ENCODE measurements at regions not wholly inside any gene's neighbourhood (a gene's known extent, or its start where the extent isn't known, plus 50 kb on each side); places are given as distances from the start of the nearest gene placed in this dataset.

DNA sequence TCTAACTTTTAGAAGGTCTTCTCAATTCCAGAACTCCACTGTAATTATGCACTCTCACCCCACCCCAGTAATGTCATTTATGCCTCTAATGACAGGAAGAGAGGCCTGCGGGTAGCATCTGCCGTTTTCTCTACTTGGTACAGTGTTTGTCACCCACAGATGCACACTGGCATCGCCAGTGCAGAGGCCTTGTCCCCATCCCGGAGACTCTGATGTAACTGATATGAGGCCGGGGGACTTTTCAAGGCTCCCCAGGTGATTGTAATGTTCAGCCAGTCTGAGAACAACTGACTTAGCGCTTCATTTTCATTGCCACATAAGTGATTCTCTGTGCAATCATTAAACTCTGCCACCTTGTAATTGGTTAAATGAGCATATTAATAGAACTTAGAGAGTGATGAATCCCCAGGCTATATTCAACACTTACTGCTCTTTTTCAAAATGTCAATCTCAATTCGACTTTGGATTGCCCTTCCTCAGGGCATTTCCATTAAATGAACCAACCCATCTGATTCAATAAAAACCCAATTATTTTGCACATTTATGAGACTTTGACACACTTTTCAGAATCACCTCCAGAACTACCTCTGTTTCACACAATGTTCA is 113.2 kb downstream of the HERPUD2 start:
- Histone ChIP-seq H3K4me3 (ENCODE audit: low read depth in 1 of 3, low read length in 3 of 3) (no peak overlapping the region), H3K36me3 (ENCODE audit: control insufficient read depth in 3 of 3, insufficient read depth in 2 of 3, low read depth in 1 of 3, low read length in 3 of 3) (no peaks in the 10 kb centered on the region), H3K9me3 (ENCODE audit: control insufficient read depth in 2 of 2, insufficient read depth in 1 of 2, low read depth in 1 of 2, low read length in 1 of 2) (peaks cover 0 to 3% of the 10 kb centered on the region in 2 donors), H3K4me1 (ENCODE audit: control insufficient read depth in 3 of 3, insufficient read depth in 2 of 3, low read depth in 1 of 3, low read length in 2 of 3) (no peaks in the 10 kb centered on the region), H3K27ac (ENCODE audit: low read depth in 1 of 3, low read length in 2 of 3) (no peak overlapping the region), H3K27me3 (ENCODE audit: control insufficient read depth in 3 of 3, insufficient read depth in 3 of 3, low read length in 3 of 3) (no peaks in the 10 kb centered on the region)
- no peak for FAIRE-seq
- DNase-seq = no peak
- 80 to 85% (median 82%) methylated on average over 7 of the region's 7 CpGs for WGBS, 3 donors

GRCh38 chr7:35576031-35576573 is 118.8 kb downstream of the HERPUD2 start:
- no peaks in the 10 kb centered on the region for H3K4me1 ChIP-seq (ENCODE audit: control insufficient read depth in 3 of 3, insufficient read depth in 2 of 3, low read depth in 1 of 3, low read length in 2 of 3)
- DNase-seq = no peak
- WGBS, 3 donors = 61 to 74% (median 67%) methylated on average over 5 of the region's 5 CpGs
- no peak overlapping the region for H3K27ac ChIP-seq (ENCODE audit: low read depth in 1 of 3, low read length in 2 of 3)
- H3K36me3 ChIP-seq (ENCODE audit: control insufficient read depth in 3 of 3, insufficient read depth in 2 of 3, low read depth in 1 of 3, low read length in 3 of 3) = no peaks in the 10 kb centered on the region
- H3K9me3 ChIP-seq (ENCODE audit: control insufficient read depth in 2 of 2, insufficient read depth in 1 of 2, low read depth in 1 of 2, low read length in 1 of 2) = peaks cover 0 to 3% of the 10 kb centered on the region in 2 donors
- no peak for FAIRE-seq
- no peak overlapping the region for H3K4me3 ChIP-seq (ENCODE audit: low read depth in 1 of 3, low read length in 3 of 3)
- H3K27me3 ChIP-seq (ENCODE audit: control insufficient read depth in 3 of 3, insufficient read depth in 3 of 3, low read length in 3 of 3) = peaks cover 0 to 2% (median 0%) of the 10 kb centered on the region in 3 donors

DNA sequence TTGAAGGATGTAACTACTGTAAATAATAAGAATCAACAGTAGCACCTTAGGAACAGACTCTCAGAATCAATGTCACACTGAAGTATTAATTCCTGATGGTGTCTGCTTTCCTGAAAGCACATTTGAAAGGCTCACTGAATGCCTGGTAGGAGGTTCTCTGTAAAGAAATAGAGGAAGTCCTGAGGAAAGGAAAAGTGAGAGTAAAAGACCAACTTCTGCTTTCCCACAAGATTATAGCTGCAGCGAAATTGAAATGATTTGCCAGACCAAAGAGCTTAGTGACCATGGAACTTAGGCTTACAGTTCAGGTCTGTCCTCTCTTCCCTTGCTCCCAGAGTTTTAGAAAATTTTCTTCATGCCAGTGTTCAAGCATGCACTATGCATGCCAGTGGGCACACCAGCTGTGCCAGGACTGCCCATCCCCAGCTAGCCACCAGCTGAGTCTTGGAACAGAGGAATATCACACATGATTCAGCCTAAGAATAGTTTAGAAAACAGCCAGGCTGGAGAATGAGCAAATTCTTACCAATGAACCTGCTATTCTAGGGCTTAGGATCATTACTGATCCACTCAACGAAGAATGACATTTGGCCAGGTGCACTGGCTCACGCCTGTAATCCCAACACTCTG is 123.2 kb downstream of the HERPUD2 start:
- no peak overlapping the region for H3K27ac ChIP-seq (ENCODE audit: low read depth in 1 of 3, low read length in 2 of 3)
- DNase-seq = no peak
- WGBS, 3 donors = 54 to 74% (median 58%) methylated on average over 3 of the region's 3 CpGs
- no peak overlapping the region for H3K4me3 ChIP-seq (ENCODE audit: low read depth in 1 of 3, low read length in 3 of 3)
- peaks cover 0 to 2% (median 0%) of the 10 kb centered on the region in 3 donors for H3K27me3 ChIP-seq (ENCODE audit: control insufficient read depth in 3 of 3, insufficient read depth in 3 of 3, low read length in 3 of 3)
- no peak for FAIRE-seq
- no peaks in the 10 kb centered on the region for H3K9me3 ChIP-seq (ENCODE audit: control insufficient read depth in 2 of 2, insufficient read depth in 1 of 2, low read depth in 1 of 2, low read length in 1 of 2)
- no peaks in the 10 kb centered on the region for H3K4me1 ChIP-seq (ENCODE audit: control insufficient read depth in 3 of 3, insufficient read depth in 2 of 3, low read depth in 1 of 3, low read length in 2 of 3)
- no peaks in the 10 kb centered on the region for H3K36me3 ChIP-seq (ENCODE audit: control insufficient read depth in 3 of 3, insufficient read depth in 2 of 3, low read depth in 1 of 3, low read length in 3 of 3)

GRCh38 chr7:35570937-35571336 is 124.0 kb downstream of the HERPUD2 start:
- H3K36me3 ChIP-seq (ENCODE audit: control insufficient read depth in 3 of 3, insufficient read depth in 2 of 3, low read depth in 1 of 3, low read length in 3 of 3) = no peaks in the 10 kb centered on the region
- H3K9me3 ChIP-seq (ENCODE audit: control insufficient read depth in 2 of 2, insufficient read depth in 1 of 2, low read depth in 1 of 2, low read length in 1 of 2) = no peaks in the 10 kb centered on the region
- no peak for FAIRE-seq
- no peaks in the 10 kb centered on the region for H3K4me1 ChIP-seq (ENCODE audit: control insufficient read depth in 3 of 3, insufficient read depth in 2 of 3, low read depth in 1 of 3, low read length in 2 of 3)
- DNase-seq = no peak
- H3K27ac ChIP-seq (ENCODE audit: low read depth in 1 of 3, low read length in 2 of 3) = no peak overlapping the region
- peaks cover 0 to 2% (median 0%) of the 10 kb centered on the region in 3 donors for H3K27me3 ChIP-seq (ENCODE audit: control insufficient read depth in 3 of 3, insufficient read depth in 3 of 3, low read length in 3 of 3)
- H3K4me3 ChIP-seq (ENCODE audit: low read depth in 1 of 3, low read length in 3 of 3) = no peak overlapping the region
- 75 to 83% (median 78%) methylated on average over 5 of the region's 5 CpGs for WGBS, 3 donors

DNA sequence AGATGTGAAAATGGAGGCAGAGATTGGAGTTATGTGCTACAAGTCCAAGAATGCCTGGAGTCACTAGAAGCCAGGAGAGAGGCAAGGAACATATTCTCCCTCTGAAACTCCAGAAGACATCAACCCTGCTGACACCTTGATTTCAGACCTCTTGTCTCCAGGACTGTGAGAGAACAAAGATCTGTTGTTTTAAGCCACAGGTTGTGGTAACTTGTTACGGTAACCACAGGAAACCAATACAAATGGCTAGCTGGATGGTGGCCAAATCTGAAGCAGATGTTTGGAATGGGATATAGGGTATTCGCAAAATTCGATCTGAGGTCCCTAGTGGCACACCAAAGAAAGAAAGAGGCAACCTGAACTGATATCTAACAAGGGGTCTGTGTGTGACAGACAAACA is 129.0 kb downstream of the HERPUD2 start:
- WGBS, 3 donors = 39 to 47% (median 41%) methylated on average over 3 of the region's 3 CpGs
- FAIRE-seq (no peak), DNase-seq (no peak)
- Histone ChIP-seq H3K36me3 (ENCODE audit: control insufficient read depth in 3 of 3, insufficient read depth in 2 of 3, low read depth in 1 of 3, low read length in 3 of 3) (no peaks in the 10 kb centered on the region), H3K4me3 (ENCODE audit: low read depth in 1 of 3, low read length in 3 of 3) (no peak overlapping the region), H3K27me3 (ENCODE audit: control insufficient read depth in 3 of 3, insufficient read depth in 3 of 3, low read length in 3 of 3) (no peaks in the 10 kb centered on the region), H3K9me3 (ENCODE audit: control insufficient read depth in 2 of 2, insufficient read depth in 1 of 2, low read depth in 1 of 2, low read length in 1 of 2) (no peaks in the 10 kb centered on the region), H3K4me1 (ENCODE audit: control insufficient read depth in 3 of 3, insufficient read depth in 2 of 3, low read depth in 1 of 3, low read length in 2 of 3) (no peaks in the 10 kb centered on the region), H3K27ac (ENCODE audit: low read depth in 1 of 3, low read length in 2 of 3) (no peak overlapping the region)

- Histone ChIP-seq H3K4me3 (ENCODE audit: low read depth in 1 of 3, low read length in 3 of 3) (no peak overlapping the region), H3K27ac (ENCODE audit: low read depth in 1 of 3, low read length in 2 of 3) (no peak overlapping the region), H3K36me3 (ENCODE audit: control insufficient read depth in 3 of 3, insufficient read depth in 2 of 3, low read depth in 1 of 3, low read length in 3 of 3) (no peaks in the 10 kb centered on the region), H3K9me3 (ENCODE audit: control insufficient read depth in 2 of 2, insufficient read depth in 1 of 2, low read depth in 1 of 2, low read length in 1 of 2) (peaks cover 0 to 3% of the 10 kb centered on the region in 2 donors), H3K4me1 (ENCODE audit: control insufficient read depth in 3 of 3, insufficient read depth in 2 of 3, low read depth in 1 of 3, low read length in 2 of 3) (no peaks in the 10 kb centered on the region), H3K27me3 (ENCODE audit: control insufficient read depth in 3 of 3, insufficient read depth in 3 of 3, low read length in 3 of 3) (no peaks in the 10 kb centered on the region)
- FAIRE-seq = no peak
- no peak for DNase-seq
- WGBS, 3 donors = 78 to 89% (median 86%) methylated on average over 4 of the region's 4 CpGs
These were observed 136.1 kb downstream of the HERPUD2 start for GRCh38 chr7:35558841-35559240.

- peak in 1 of 2 donors; percentile 50 for DNase-seq
- FAIRE-seq = no peak
These were observed 138.1 kb downstream of the HERPUD2 start for GRCh38 chr7:35556515-35557471.

GRCh38 chr7:35555934-35556333 is 139.0 kb downstream of the HERPUD2 start:
- 33 to 59% (median 50%) methylated on average over 4 of the region's 4 CpGs for WGBS, 3 donors
- FAIRE-seq = no peak

More at GRCh38 chr7:35556515-35557471, 138.1 kb downstream of the HERPUD2 start:
- Histone ChIP-seq H3K27ac (ENCODE audit: low read depth in 1 of 3, low read length in 2 of 3) (no peak overlapping the region), H3K4me3 (ENCODE audit: low read depth in 1 of 3, low read length in 3 of 3) (no peak overlapping the region), H3K27me3 (ENCODE audit: control insufficient read depth in 3 of 3, insufficient read depth in 3 of 3, low read length in 3 of 3) (no peaks in the 10 kb centered on the region), H3K9me3 (ENCODE audit: control insufficient read depth in 2 of 2, insufficient read depth in 1 of 2, low read depth in 1 of 2, low read length in 1 of 2) (peaks cover 0 to 3% of the 10 kb centered on the region in 2 donors), H3K36me3 (ENCODE audit: control insufficient read depth in 3 of 3, insufficient read depth in 2 of 3, low read depth in 1 of 3, low read length in 3 of 3) (no peaks in the 10 kb centered on the region), H3K4me1 (ENCODE audit: control insufficient read depth in 3 of 3, insufficient read depth in 2 of 3, low read depth in 1 of 3, low read length in 2 of 3) (no peaks in the 10 kb centered on the region)
- WGBS, 3 donors = 52 to 58% (median 57%) methylated on average over 8 of the region's 8 CpGs

More at GRCh38 chr7:35555934-35556333, 139.0 kb downstream of the HERPUD2 start:
- peaks cover 0 to 3% of the 10 kb centered on the region in 2 donors for H3K9me3 ChIP-seq (ENCODE audit: control insufficient read depth in 2 of 2, insufficient read depth in 1 of 2, low read depth in 1 of 2, low read length in 1 of 2)
- no peaks in the 10 kb centered on the region for H3K4me1 ChIP-seq (ENCODE audit: control insufficient read depth in 3 of 3, insufficient read depth in 2 of 3, low read depth in 1 of 3, low read length in 2 of 3)
- no peaks in the 10 kb centered on the region for H3K36me3 ChIP-seq (ENCODE audit: control insufficient read depth in 3 of 3, insufficient read depth in 2 of 3, low read depth in 1 of 3, low read length in 3 of 3)
- no peak overlapping the region for H3K27ac ChIP-seq (ENCODE audit: low read depth in 1 of 3, low read length in 2 of 3)
- H3K4me3 ChIP-seq (ENCODE audit: low read depth in 1 of 3, low read length in 3 of 3) = no peak overlapping the region
- no peaks in the 10 kb centered on the region for H3K27me3 ChIP-seq (ENCODE audit: control insufficient read depth in 3 of 3, insufficient read depth in 3 of 3, low read length in 3 of 3)
- no peak for DNase-seq
